ENCODE measurements at regions not wholly inside any gene's neighbourhood (a gene's known extent, or its start where the extent isn't known, plus 50 kb on each side); places are given as distances from the start of the nearest gene placed in this dataset.

DNA sequence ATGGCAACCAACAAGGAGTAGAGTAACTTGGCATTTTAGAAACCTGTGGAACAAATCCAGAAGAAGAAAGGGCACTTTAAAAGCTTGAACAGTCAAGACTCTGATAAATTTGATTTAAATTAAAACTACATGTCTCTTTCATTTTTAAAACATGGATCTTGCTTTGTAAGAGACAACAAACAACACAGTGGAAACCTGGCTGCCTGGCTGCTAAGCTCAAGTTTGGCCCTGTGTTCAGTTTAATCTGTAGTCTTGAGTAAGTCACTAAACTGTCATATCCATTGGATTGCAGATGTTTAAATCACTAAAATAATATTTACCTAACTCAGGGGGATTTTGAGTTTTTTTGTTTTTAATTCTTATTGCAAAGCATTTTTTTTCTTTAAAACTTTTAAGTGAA, 374.9 kb upstream of the SEMA3D start (continued):
- TF ChIP-seq FOSL1 (IDR thresholded peaks at IDR 0.05; ENCODE audit: insufficient read depth, low read depth, low read length) (no peak), BRCA1 (IDR thresholded peaks at IDR 0.05; ENCODE audit: low read depth, low read length) (no peak), MAFK (IDR thresholded peaks at IDR 0.05; ENCODE audit: low read depth, low read length) (no peak), SP2 (IDR thresholded peaks at IDR 0.05; ENCODE audit: low read length) (no peak), RNF2 (IDR thresholded peaks at IDR 0.05; ENCODE audit: borderline replicate concordance, low read depth, low read length, missing control alignments, poor library complexity, severe bottlenecking) (no peak), TEAD4 (IDR thresholded peaks at IDR 0.05; ENCODE audit: low read depth, low read length) (no peak)
- TF ChIP-seq, protein P1, sequence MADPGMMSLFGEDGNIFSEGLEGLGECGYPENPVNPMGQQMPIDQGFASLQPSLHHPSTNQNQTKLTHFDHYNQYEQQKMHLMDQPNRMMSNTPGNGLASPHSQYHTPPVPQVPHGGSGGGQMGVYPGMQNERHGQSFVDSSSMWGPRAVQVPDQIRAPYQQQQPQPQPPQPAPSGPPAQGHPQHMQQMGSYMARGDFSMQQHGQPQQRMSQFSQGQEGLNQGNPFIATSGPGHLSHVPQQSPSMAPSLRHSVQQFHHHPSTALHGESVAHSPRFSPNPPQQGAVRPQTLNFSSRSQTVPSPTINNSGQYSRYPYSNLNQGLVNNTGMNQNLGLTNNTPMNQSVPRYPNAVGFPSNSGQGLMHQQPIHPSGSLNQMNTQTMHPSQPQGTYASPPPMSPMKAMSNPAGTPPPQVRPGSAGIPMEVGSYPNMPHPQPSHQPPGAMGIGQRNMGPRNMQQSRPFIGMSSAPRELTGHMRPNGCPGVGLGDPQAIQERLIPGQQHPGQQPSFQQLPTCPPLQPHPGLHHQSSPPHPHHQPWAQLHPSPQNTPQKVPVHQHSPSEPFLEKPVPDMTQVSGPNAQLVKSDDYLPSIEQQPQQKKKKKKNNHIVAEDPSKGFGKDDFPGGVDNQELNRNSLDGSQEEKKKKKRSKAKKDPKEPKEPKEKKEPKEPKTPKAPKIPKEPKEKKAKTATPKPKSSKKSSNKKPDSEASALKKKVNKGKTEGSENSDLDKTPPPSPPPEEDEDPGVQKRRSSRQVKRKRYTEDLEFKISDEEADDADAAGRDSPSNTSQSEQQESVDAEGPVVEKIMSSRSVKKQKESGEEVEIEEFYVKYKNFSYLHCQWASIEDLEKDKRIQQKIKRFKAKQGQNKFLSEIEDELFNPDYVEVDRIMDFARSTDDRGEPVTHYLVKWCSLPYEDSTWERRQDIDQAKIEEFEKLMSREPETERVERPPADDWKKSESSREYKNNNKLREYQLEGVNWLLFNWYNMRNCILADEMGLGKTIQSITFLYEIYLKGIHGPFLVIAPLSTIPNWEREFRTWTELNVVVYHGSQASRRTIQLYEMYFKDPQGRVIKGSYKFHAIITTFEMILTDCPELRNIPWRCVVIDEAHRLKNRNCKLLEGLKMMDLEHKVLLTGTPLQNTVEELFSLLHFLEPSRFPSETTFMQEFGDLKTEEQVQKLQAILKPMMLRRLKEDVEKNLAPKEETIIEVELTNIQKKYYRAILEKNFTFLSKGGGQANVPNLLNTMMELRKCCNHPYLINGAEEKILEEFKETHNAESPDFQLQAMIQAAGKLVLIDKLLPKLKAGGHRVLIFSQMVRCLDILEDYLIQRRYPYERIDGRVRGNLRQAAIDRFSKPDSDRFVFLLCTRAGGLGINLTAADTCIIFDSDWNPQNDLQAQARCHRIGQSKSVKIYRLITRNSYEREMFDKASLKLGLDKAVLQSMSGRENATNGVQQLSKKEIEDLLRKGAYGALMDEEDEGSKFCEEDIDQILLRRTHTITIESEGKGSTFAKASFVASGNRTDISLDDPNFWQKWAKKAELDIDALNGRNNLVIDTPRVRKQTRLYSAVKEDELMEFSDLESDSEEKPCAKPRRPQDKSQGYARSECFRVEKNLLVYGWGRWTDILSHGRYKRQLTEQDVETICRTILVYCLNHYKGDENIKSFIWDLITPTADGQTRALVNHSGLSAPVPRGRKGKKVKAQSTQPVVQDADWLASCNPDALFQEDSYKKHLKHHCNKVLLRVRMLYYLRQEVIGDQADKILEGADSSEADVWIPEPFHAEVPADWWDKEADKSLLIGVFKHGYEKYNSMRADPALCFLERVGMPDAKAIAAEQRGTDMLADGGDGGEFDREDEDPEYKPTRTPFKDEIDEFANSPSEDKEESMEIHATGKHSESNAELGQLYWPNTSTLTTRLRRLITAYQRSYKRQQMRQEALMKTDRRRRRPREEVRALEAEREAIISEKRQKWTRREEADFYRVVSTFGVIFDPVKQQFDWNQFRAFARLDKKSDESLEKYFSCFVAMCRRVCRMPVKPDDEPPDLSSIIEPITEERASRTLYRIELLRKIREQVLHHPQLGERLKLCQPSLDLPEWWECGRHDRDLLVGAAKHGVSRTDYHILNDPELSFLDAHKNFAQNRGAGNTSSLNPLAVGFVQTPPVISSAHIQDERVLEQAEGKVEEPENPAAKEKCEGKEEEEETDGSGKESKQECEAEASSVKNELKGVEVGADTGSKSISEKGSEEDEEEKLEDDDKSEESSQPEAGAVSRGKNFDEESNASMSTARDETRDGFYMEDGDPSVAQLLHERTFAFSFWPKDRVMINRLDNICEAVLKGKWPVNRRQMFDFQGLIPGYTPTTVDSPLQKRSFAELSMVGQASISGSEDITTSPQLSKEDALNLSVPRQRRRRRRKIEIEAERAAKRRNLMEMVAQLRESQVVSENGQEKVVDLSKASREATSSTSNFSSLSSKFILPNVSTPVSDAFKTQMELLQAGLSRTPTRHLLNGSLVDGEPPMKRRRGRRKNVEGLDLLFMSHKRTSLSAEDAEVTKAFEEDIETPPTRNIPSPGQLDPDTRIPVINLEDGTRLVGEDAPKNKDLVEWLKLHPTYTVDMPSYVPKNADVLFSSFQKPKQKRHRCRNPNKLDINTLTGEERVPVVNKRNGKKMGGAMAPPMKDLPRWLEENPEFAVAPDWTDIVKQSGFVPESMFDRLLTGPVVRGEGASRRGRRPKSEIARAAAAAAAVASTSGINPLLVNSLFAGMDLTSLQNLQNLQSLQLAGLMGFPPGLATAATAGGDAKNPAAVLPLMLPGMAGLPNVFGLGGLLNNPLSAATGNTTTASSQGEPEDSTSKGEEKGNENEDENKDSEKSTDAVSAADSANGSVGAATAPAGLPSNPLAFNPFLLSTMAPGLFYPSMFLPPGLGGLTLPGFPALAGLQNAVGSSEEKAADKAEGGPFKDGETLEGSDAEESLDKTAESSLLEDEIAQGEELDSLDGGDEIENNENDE (IDR thresholded peaks at IDR 0.05; ENCODE audit: insufficient replicate concordance, low read length): no peak

Data from H1 (cell line).